Thoracic aorta (tissue), 2 donors: ENCODE measurements at regions not wholly inside any gene's neighbourhood (a gene's known extent, or its start where the extent isn't known, plus 50 kb on each side); places are given as distances from the start of the nearest gene placed in this dataset.

Experiments
- ATAC-seq: fragments of 150-250 bp; one replicate; pipeline ENCODE4 v1.8.0; 2017; ENCODE audit warnings: low read depth; ENCODE audit not compliant: insufficient number of reproducible peaks, low FRiP score
- DNase-seq: peaks from one replicate; pipeline ENCODE4 v3.0.0-alpha.2; 2020; ENCODE audit warnings: low spot score
- H3K27ac ChIP-seq, 2 donors: fragments of 200-600 bp; sonication (generic); 1 replicate in 1 of 2; 2 replicates in 1 of 2; pipeline ENCODE4 v1.5.1; 2016; ENCODE audit warnings: mild to moderate bottlenecking in 2 of 2, moderate library complexity in 2 of 2
- H3K27me3 ChIP-seq: fragments of 200-600 bp; sonication (generic); replicated peaks from 2 replicates; pipeline ENCODE4 v1.6.0; 2016; ENCODE audit warnings: mild to moderate bottlenecking; ENCODE audit not compliant: insufficient read depth
- H3K36me3 ChIP-seq: fragments of 200-600 bp; sonication (generic); one replicate; pipeline ENCODE4 v1.5.1; 2016
- H3K4me1 ChIP-seq, 2 donors: fragments of 200-600 bp; sonication (generic); 1 replicate in 1 of 2; 2 replicates in 1 of 2; pipeline versions ENCODE4 v1.5.1 to v1.6.0; 2016; ENCODE audit warnings: low read depth in 2 of 2, mild to moderate bottlenecking in 1 of 2; ENCODE audit not compliant: control insufficient read depth in 1 of 2
- H3K4me3 ChIP-seq: fragments of 200-600 bp; sonication (generic); 2 replicates; pipeline ENCODE4 v1.5.1; 2016; ENCODE audit warnings: mild to moderate bottlenecking
- H3K9me3 ChIP-seq: fragments of 200-600 bp; sonication (generic); 2 replicates; pipeline ENCODE4 v1.5.1; 2016
- CTCF ChIP-seq: fragments of 200-600 bp; sonication (generic); IDR thresholded peaks from one replicate; pipeline ENCODE4 v1.5.1; 2019; ENCODE audit warnings: antibody characterized with exemption

DNA sequence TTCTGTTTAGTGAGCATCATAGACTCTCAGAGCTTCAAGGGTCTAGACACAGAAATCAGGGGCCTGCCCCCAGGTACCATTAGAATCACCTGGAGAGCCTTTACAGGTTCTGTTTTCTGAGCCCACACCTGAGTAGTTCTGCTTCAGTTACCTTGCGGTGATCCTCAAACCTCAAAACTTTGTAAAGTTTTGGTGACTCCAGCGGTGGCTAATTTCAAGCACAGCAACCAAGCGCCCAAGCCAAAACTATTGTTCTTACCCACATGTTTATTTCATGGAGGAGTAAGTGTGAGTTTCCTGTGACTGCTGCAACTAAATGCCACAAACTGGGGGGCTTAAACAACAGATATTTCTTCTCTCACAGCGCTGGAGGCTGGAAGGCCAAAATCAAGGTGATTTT is 108.9 kb downstream of the FOXD1 start:
- peaks cover 15 to 45% of the 10 kb centered on the region in 2 donors for H3K4me1 ChIP-seq
- no peaks in the 10 kb centered on the region for H3K27me3 ChIP-seq
- TF ChIP-seq CTCF: no peak
- H3K27ac ChIP-seq: no peak overlapping the region
- H3K4me3 ChIP-seq: no peak overlapping the region
- ATAC-seq (no peak), DNase-seq (no peak)
- no peaks in the 10 kb centered on the region for H3K36me3 ChIP-seq
- no peaks in the 10 kb centered on the region for H3K9me3 ChIP-seq

GRCh38 chr5:73339051-73339575 is 109.5 kb downstream of the FOXD1 start:
- peak overlapping the region; percentile 62 to 87 for H3K27ac ChIP-seq

GRCh38 chr5:73338256-73339050 is 110.1 kb downstream of the FOXD1 start:
- TF ChIP-seq CTCF: no peak
- Histone ChIP-seq H3K27ac (peak overlapping the region; percentile 62 to 87), H3K27me3 (no peaks in the 10 kb centered on the region), H3K9me3 (no peaks in the 10 kb centered on the region), H3K36me3 (no peaks in the 10 kb centered on the region), H3K4me1 (peaks cover 15 to 50% of the 10 kb centered on the region in 2 donors), H3K4me3 (peak overlapping the region; percentile 35)
- DNase-seq (no peak), ATAC-seq (peak; percentile 17)

More at GRCh38 chr5:73339051-73339575, 109.5 kb downstream of the FOXD1 start:
- DNase-seq (no peak), ATAC-seq (no peak)
- no peaks in the 10 kb centered on the region for H3K9me3 ChIP-seq
- no peaks in the 10 kb centered on the region for H3K36me3 ChIP-seq
- TF ChIP-seq CTCF: no peak
- no peaks in the 10 kb centered on the region for H3K27me3 ChIP-seq
- no peak overlapping the region for H3K4me3 ChIP-seq
- H3K4me1 ChIP-seq: peaks cover 15 to 47% of the 10 kb centered on the region in 2 donors

DNA sequence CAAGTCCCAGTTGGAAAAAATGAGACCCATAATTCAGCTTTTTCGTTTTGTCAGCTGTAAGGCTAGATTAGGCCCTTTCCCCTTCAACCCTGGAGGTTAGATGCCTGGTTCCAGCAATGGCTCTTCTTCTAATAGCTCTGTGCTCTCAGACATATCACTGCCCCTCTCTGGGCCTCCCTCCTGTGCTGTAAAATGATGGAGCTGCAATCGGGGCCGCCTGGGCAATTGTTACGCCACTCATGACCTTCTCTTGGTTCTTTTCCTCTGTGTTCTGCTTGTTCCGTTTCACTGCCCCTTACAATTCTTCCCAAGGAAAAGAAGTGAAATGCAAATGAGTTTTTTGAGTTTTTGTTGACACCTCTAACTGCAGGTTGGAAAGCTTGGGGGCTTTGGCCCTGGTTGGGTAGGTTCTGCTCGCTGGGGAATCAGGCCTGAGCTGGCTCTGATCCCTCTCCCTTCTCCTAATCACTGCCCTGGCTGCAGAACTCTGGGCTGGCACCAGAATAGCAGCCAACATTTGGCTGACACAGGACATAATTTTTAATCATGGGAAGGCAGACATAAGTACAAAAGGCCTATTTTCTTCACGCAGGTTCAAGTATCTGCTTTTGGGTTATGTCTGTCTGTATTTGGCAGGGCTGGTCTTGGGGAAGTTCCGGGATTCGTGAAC is 110.9 kb downstream of the FOXD1 start:
- H3K27ac ChIP-seq: peak overlapping the region; percentile 62 to 87
- DNase-seq (no peak), ATAC-seq (no peak)

More for the DNA sequence above, 110.9 kb downstream of the FOXD1 start:
- no peak for TF ChIP-seq CTCF
- Histone ChIP-seq H3K4me3 (peak overlapping the region; percentile 35), H3K9me3 (no peaks in the 10 kb centered on the region), H3K4me1 (peaks cover 15 to 50% of the 10 kb centered on the region in 2 donors), H3K27me3 (no peaks in the 10 kb centered on the region), H3K36me3 (no peaks in the 10 kb centered on the region)
